HG02678 (cell line): ENCODE measurements at regions not wholly inside any gene's neighbourhood (a gene's known extent, or its start where the extent isn't known, plus 50 kb on each side); places are given as distances from the start of the nearest gene placed in this dataset.
"Not testable (repeated sequence)": the region's sequence is repeated elsewhere in the genome, so short reads cannot be mapped to it uniquely, and the experiment has no call there.

Experiments
- ATAC-seq: cut with Tn5 transposase; IDR thresholded peaks from one replicate; pipeline ENCODE4 v1.9.1; 2021; ENCODE audit warnings: mild to moderate bottlenecking, moderate library complexity; ENCODE audit not compliant: unreplicated experiment

GRCh38 chr19:28638445-28638844, 574.5 kb downstream of the UQCRFS1 start:
- ATAC-seq, result no peak

DNA sequence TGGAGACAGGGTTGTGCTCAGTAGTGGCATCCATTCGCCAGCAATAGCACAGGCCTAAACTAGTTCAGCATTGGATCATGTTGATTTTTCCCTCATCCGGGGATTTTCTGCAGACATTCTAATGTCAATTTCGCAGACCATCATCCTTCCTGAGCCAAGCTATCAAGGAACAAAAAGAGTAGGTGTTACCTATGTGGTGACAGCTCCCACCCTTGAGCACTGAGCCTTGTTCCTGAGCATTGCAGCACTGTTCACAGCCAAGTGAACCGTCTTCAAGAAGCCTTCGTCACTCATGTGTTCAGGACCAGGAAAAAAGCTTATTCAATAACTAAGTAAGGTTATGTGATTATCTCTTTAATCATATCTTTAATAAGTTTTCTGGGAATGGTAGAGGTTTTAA, 576.2 kb downstream of the UQCRFS1 start:
- no peak for ATAC-seq

DNA sequence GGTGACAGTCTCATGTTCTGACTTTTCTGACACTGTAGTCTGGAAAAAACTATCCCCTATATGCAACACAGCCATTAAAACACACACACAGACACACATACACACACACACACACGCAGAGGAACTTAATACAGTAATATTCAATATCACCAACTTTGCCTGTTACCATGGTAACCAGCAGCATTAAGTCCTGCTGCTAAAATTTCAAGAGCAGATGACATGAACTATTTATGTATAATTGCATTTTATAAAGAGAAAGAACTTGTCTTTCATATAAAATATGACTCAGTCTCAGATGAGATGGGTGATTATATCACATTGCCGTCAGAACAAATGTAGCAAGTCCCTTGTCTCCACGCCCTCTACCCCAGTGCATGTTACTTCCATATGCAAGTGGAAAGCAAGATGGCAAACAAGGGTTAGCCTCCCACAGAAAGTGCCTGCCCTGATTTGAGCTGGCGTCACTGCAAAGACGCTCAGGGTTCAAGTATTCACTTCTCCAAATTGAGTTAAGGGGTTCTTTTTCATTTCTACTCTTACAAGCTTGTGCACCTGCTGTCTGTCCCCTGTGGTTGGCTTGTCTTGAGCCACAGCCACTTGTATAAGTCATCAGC, 576.8 kb downstream of the UQCRFS1 start:
- no peak for ATAC-seq

- ATAC-seq, result no peak
These were observed 578.1 kb downstream of the UQCRFS1 start for GRCh38 chr19:28634837-28635236.

DNA sequence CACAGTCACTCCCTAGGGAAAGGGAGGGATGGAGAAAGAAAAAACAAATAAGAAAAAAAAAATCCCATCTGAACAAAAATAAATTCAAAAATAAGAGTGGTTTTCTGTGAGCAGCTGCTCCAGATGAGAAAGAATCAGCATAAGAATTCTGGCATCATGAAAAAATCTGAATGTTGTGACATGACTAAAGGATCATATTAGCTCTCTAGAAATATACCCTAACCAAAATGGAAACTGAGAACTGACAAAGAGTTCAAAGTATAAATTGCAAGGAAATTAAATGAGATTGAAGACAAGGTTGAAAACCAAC, 579.0 kb downstream of the UQCRFS1 start:
- no peak for ATAC-seq

- ATAC-seq, result no peak
These were observed 579.5 kb downstream of the UQCRFS1 start for GRCh38 chr19:28633319-28634018.

GRCh38 chr19:28632371-28633080, 580.4 kb downstream of the UQCRFS1 start:
- no peak for ATAC-seq

GRCh38 chr19:28631961-28632360, 581.0 kb downstream of the UQCRFS1 start:
- no peak for ATAC-seq

DNA sequence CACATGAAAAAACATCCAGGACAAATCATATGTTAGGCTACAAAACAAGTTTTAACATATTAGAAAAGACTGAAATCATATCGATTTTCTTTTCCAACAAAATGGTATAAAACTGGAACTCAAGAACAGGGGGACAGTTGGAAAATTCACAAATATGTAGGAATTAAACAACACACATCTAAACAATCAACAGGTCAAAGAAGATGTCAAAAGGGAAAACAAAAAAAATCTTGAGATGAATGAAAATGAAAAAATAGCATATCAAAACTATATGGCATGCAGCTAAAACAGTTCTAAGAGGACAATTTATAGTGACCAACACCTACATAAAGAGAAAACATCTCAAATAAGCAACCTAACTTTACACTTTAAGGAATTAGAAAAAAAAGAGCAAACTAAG, 585.3 kb downstream of the UQCRFS1 start:
- ATAC-seq, result no peak

GRCh38 chr19:28626407-28626806, 586.5 kb downstream of the UQCRFS1 start:
- ATAC-seq, result not testable (repeated sequence)

DNA sequence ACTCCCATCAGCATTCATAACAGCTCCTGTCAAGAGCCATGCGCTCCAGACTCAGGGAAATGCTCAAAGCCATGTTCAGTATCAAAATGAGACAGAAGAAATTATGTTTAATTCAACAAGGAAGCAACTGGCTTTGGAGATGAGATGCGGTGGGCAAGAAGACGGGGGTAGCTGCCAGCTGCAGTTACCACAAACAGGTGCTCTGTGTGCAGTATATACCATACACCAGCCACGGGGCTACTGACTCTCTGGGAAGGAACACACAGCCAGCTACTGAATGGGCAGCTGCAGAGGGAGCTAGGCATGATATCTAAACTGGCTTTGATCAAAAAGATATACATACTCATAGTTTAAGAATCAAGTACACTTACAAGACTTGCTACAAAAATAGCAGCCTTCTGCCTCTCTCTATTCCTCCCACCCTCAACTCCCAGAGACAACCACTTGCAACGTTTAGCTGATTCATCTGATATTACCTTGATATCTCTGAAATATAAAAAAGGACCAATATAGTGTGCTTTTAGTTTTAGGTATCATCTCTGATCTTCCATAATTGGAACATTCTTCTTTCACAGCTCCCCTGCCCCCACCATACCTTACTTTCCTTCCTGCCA, 593.0 kb downstream of the UQCRFS1 start:
- ATAC-seq, result no peak

GRCh38 chr19:28618504-28618903, 594.4 kb downstream of the UQCRFS1 start:
- no peak for ATAC-seq

DNA sequence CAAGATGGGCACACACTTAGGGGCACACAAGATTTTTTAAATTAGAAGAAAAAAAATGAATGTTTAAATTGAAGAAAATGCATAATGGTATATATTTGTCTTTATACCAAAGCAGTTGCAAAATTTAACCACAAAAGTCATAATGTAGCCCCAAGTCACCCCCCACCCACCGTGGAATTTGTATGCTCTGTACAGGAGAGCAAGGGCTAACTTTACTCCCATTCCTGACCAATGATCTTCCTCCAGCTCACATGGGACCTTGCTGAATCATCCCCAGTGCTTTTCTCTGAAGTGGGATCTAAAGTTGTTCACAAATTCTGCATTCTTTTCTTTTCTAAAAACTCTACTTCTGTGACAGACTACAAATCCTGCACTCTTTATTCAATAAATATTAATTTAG, 597.0 kb downstream of the UQCRFS1 start:
- no peak for ATAC-seq

DNA sequence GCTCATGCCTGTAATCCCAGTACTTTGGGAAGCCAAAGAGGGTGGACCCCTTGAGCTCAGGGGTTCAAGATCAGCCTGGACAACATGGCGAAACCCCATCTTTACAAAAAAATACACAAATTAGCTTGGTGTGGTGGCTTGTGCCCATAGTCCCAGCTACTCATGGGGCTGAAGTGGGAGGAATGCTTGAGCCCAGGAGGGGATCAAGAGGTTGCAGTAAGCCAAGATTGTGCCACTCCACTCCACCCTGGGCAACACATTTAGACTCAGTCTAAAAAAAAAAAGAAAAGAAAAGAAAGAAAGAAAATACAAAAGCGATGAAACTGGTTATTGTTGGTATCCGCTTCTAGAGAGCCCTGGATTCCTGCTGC, 597.4 kb downstream of the UQCRFS1 start:
- no peak for ATAC-seq

- no peak for ATAC-seq
These were observed 598.1 kb downstream of the UQCRFS1 start for GRCh38 chr19:28614634-28615545.

GRCh38 chr19:28612275-28612769, 600.6 kb downstream of the UQCRFS1 start:
- no peak for ATAC-seq

- ATAC-seq, result not testable (repeated sequence)
These were observed 601.6 kb downstream of the UQCRFS1 start for GRCh38 chr19:28611227-28611914.

DNA sequence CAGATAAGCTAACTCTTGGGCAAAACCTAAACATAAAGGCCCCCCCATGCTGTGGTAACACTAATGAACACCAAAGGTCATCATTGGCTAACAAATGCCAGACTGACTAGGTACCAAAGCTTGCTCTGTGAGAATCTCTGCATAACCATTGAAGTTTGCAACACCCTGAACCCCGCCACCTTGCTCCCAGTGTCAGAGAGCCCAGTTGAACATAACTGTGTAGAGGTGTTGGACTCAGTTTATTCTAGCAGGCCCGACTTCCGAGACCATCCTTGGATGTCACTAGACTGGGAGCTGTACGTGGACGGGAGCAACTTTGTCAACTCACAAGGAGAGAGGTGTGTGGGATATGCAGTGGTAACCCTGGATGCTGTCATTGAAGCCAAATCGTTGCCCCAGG, 602.2 kb downstream of the UQCRFS1 start:
- ATAC-seq, result no peak

DNA sequence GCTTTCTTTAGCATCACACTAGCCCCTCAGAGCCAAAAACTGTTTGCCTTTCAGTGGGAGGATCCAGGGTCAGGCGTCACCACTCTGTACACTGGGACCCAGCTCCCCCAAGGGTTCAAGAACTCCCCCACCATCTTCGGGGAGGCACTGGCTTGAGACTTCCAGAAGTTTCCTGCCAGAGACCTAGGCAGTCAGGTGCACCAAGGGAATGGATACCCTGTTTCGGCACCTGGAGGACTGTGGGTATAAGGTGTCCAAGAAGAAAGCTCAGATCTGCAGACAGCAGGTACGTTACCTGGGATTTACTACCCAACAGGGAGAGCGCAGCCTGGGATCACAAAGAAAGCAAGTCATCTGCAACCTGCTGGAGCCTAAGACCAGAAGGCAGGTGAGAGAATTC, 603.0 kb downstream of the UQCRFS1 start:
- no peak for ATAC-seq

- no peak for ATAC-seq
These were observed 603.7 kb downstream of the UQCRFS1 start for GRCh38 chr19:28609091-28609755.
